SK-N-SH (cell line): ENCODE measurements at regions not wholly inside any gene's neighbourhood (a gene's known extent, or its start where the extent isn't known, plus 50 kb on each side); places are given as distances from the start of the nearest gene placed in this dataset.
A peak's percentile ranks its signal among the peaks of the same experiment; 100 is the strongest.

Experiments used
- CTCF ChIA-PET: fragments of 300-600, 350-600 bp; formaldehyde crosslinking; extraction: SDS; loops from one replicate; lab custom pipeline; 2021; lab: Yijun Ruan, JAX
- POLR2A ChIA-PET: fragments of 350-600 bp; sonication (Branson Sonifier 250); formaldehyde crosslinking; extraction: SDS; loops from one replicate; lab custom pipeline; 2020; ENCODE audit warnings: antibody characterized with exemption, inconsistent platforms; lab: Yijun Ruan, JAX
- DNase-seq: peaks from one replicate; pipeline ENCODE4 v3.0.0; 2012
- H2AFZ ChIP-seq: fragments of 200-600 bp; sonication (generic); 2 replicates; pipeline ENCODE4 v1.8.1; 2016; ENCODE audit warnings: antibody characterized with exemption, mild to moderate bottlenecking, low read depth
- H3F3A ChIP-seq: fragments of 200-600 bp; sonication (generic); replicated peaks from 2 replicates; pipeline ENCODE3; 2016; ENCODE audit warnings: antibody characterized with exemption, mild to moderate bottlenecking; ENCODE audit not compliant: insufficient read depth
- H3K27ac ChIP-seq, 2 experiments: fragments of 200-500 bp in 1 of 2; fragments of 200-600 bp in 1 of 2; sonication (Bioruptor generic) in 1 of 2; sonication (generic), shearing (Covaris generic) in 1 of 2; 2 replicates each; pipeline versions ENCODE4 v1.5.1 to v1.6.1; 2014 to 2016; ENCODE audit warnings: low read depth in 2 of 2, inconsistent platforms in 1 of 2, low read length in 1 of 2, mild to moderate bottlenecking in 1 of 2, mixed read lengths in 1 of 2
- H3K27me3 ChIP-seq: fragments of 200-600 bp; sonication (generic), shearing (Covaris generic); 2 replicates; pipeline ENCODE4 v1.6.1; 2016; ENCODE audit warnings: mixed run types; ENCODE audit not compliant: insufficient read depth
- H3K36me3 ChIP-seq, 2 experiments: fragments of 200-500 bp in 1 of 2; fragments of 200-600 bp in 1 of 2; sonication (Bioruptor generic) in 1 of 2; sonication (generic) in 1 of 2; replicated peaks in 1 of 2; 2 replicates each; pipeline versions ENCODE3 to v1.5.1; 2014 to 2016; ENCODE audit warnings: low read length in 1 of 2, mild to moderate bottlenecking in 1 of 2; ENCODE audit not compliant: insufficient read depth in 2 of 2, control insufficient read depth in 1 of 2
- H3K4me1 ChIP-seq, 2 experiments: fragments of 200-500 bp in 1 of 2; fragments of 200-600 bp in 1 of 2; sonication (Bioruptor generic) in 1 of 2; sonication (generic), shearing (Covaris generic) in 1 of 2; 2 replicates each; pipeline versions ENCODE4 v1.5.1 to v1.6.1; 2014 to 2016; ENCODE audit warnings: low read depth in 1 of 2, low read length in 1 of 2, mixed run types in 1 of 2; ENCODE audit not compliant: insufficient read depth in 2 of 2, control insufficient read depth in 1 of 2
- H3K4me2 ChIP-seq: fragments of 200-600 bp; sonication (generic), shearing (Covaris generic); 2 replicates; pipeline ENCODE4 v1.6.1; 2017; ENCODE audit warnings: mixed run types
- H3K4me3 ChIP-seq, 2 experiments: fragments of 200-500 bp in 1 of 2; fragments of 200-600 bp in 1 of 2; sonication (Bioruptor generic) in 1 of 2; sonication (generic), shearing (Covaris generic) in 1 of 2; 2 replicates each; pipeline versions ENCODE4 v1.5.1 to v1.8.1; 2014 to 2016; ENCODE audit warnings: low read depth in 2 of 2, inconsistent platforms in 1 of 2, low read length in 1 of 2, mild to moderate bottlenecking in 1 of 2, mixed read lengths in 1 of 2, moderate library complexity in 1 of 2
- H3K79me2 ChIP-seq: fragments of 200-600 bp; sonication (generic); 2 replicates; pipeline ENCODE4 v1.8.1; 2017; ENCODE audit warnings: mild to moderate bottlenecking; ENCODE audit not compliant: insufficient read depth
- H3K9ac ChIP-seq: fragments of 200-600 bp; sonication (generic); 2 replicates; pipeline ENCODE4 v1.6.1; 2017; ENCODE audit warnings: mixed run types
- H3K9me2 ChIP-seq: fragments of 200-600 bp; sonication (generic); 2 replicates; pipeline ENCODE4 v1.6.1; 2017; ENCODE audit warnings: mixed run types
- H3K9me3 ChIP-seq: fragments of 200-600 bp; sonication (generic); 2 replicates; pipeline ENCODE4 v1.6.1; 2017; ENCODE audit warnings: mixed run types, mild to moderate bottlenecking, moderate library complexity
- H4K20me1 ChIP-seq: fragments of 200-600 bp; sonication (generic); 2 replicates; pipeline ENCODE4 v1.6.1; 2017; ENCODE audit warnings: mild to moderate bottlenecking, mixed run types; ENCODE audit not compliant: insufficient read depth
- CHD2 ChIP-seq: fragments of 150-350 bp; IDR thresholded peaks from 2 replicates; pipeline ENCODE4 v1.6.1; 2018; ENCODE audit warnings: low read length; ENCODE audit not compliant: partially characterized antibody
- EZH2phosphoT487 ChIP-seq: fragments of 200-600 bp; sonication (generic); IDR thresholded peaks from 2 replicates; pipeline ENCODE4 v1.6.1; 2017; ENCODE audit warnings: low read depth, mixed run types, mild to moderate bottlenecking, antibody characterized with exemption, moderate library complexity, borderline replicate concordance
- FOXM1 ChIP-seq: IDR thresholded peaks from 2 replicates; pipeline ENCODE4 v1.4.0; 2012; ENCODE audit warnings: low read depth, mild to moderate bottlenecking
- MXI1 ChIP-seq: IDR thresholded peaks from 2 replicates; pipeline ENCODE4 v1.6.1; 2012; ENCODE audit warnings: mild to moderate bottlenecking, low read depth, low read length, improper control_type of control experiment
- NRF1 ChIP-seq: IDR thresholded peaks from 2 replicates; pipeline ENCODE4 v1.6.1; 2012; ENCODE audit warnings: low read depth, mild to moderate bottlenecking, low read length
- PBX3 ChIP-seq: IDR thresholded peaks from 2 replicates; pipeline ENCODE4; 2012
- RAD21 ChIP-seq: IDR thresholded peaks from 2 replicates; pipeline ENCODE4 v1.6.1; 2012; ENCODE audit warnings: mild to moderate bottlenecking, low read length
- RCOR1 ChIP-seq: fragments of 150-350 bp; IDR thresholded peaks from 2 replicates; pipeline ENCODE4 v1.6.1; 2017; ENCODE audit warnings: antibody characterized with exemption, low read length
- SIN3A ChIP-seq: IDR thresholded peaks from 2 replicates; pipeline ENCODE4 v1.6.1; 2012; ENCODE audit warnings: low read depth, mild to moderate bottlenecking, low read length, moderate library complexity, borderline replicate concordance
- TCF12 ChIP-seq: IDR thresholded peaks from 2 replicates; pipeline ENCODE4 v1.4.0; 2012
- TEAD4 ChIP-seq: IDR thresholded peaks from 2 replicates; pipeline ENCODE4 v1.4.0; 2012; ENCODE audit warnings: mild to moderate bottlenecking, borderline replicate concordance; ENCODE audit not compliant: insufficient read depth
- WGBS: methylation state at CpG from one replicate; pipeline ENCODE4 v1.1.6; 2017; ENCODE audit warnings: low lambda C conversion rate; 5-methylcytosine and 5-hydroxymethylcytosine counted together
- TF ChIP-seq, protein P1 (sequence below): IDR thresholded peaks from 2 replicates; pipeline ENCODE4 v1.4.0; 2012; ENCODE audit warnings: low read depth

DNA sequence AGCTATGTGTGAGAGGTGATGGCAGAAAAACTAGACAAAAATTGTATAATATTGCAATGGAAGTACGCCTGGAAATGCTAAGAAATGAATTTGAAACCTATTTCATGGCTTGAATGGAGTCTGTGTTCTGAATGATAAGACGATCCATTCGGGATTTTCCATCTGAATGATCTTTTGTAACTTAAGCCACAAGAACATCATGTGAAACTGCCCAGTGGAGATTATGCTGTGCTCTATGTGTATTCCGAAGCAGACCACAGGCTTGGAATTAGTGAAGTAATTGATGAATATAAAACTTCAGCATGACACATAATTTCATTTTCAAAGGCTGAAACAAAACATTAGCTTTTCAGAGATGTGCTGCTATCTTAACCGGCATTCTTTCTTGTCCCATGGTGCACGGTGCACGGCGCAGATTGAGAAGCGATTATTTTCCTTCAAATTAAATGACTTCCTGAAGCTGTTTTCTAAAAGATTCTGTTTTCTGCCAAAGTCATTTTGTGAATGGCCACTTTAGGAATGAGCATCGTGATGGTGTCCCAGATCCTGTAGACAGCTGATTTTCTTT, 652.9 kb downstream of the PLA2G4A start:
- peak; percentile 6 for DNase-seq
- 46% methylated on average over 10 of the region's 10 CpGs for WGBS
- POLR2A ChIA-PET = no interaction called here
- H3K36me3 ChIP-seq = no peaks in the 10 kb centered on the region
- no peaks in the 10 kb centered on the region for H3K9me2 ChIP-seq
- H3K4me1 ChIP-seq = peaks cover 0 to 4% of the 10 kb centered on the region in 2 experiments; a peak in 1 of 4 replicates
- H3K27ac ChIP-seq = no peak overlapping the region
- CTCF ChIA-PET = interaction anchor here (1.2 to 1.4 kb wide), 2 partner anchors 10 to 12 kb away, joined by 3 read pairs; no protein-coding TSS in a partner anchor
- no peak overlapping the region for H3K4me2 ChIP-seq
- no peaks in the 10 kb centered on the region for H3K9me3 ChIP-seq
- H3K27me3 ChIP-seq = no peaks in the 10 kb centered on the region
- TF ChIP-seq TEAD4 = no peak
- TF ChIP-seq RCOR1 = peak; percentile 17; the same call in 1 of the 2 replicates
- TF ChIP-seq MXI1 = no peak
- TF ChIP-seq, all 33 proteins: peak for 1
- Histone ChIP-seq H3F3A (peaks cover 6% of the 10 kb centered on the region), H3K79me2 (no peaks in the 10 kb centered on the region), H2AFZ (no peak overlapping the region; the same call in 1 of the 2 replicates), H4K20me1 (no peaks in the 10 kb centered on the region), H3K4me3 (no peak overlapping the region), H3K9ac (no peak overlapping the region)

- H2AFZ ChIP-seq = no peak overlapping the region
- no peaks in the 10 kb centered on the region for H3K9me3 ChIP-seq
- no peaks in the 10 kb centered on the region for H3K9me2 ChIP-seq
- H3K9ac ChIP-seq = no peak overlapping the region
- no peak overlapping the region for H3K27ac ChIP-seq
- DNase-seq = no peak
- POLR2A ChIA-PET = no interaction called here
- no peaks in the 10 kb centered on the region for H3K36me3 ChIP-seq
- 62% methylated on average over 3 of the region's 3 CpGs for WGBS
- no peak overlapping the region for H3K4me3 ChIP-seq
- TF ChIP-seq, protein P1, sequence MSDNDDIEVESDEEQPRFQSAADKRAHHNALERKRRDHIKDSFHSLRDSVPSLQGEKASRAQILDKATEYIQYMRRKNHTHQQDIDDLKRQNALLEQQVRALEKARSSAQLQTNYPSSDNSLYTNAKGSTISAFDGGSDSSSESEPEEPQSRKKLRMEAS = no peak
- TF ChIP-seq, all 33 proteins: peak for 0
- no peak overlapping the region for H3K4me2 ChIP-seq
- no peaks in the 10 kb centered on the region for H3F3A ChIP-seq
- CTCF ChIA-PET = interaction anchor here (1.3 kb wide), 1 partner anchor 13 kb away, joined by 5 read pairs; no protein-coding TSS in a partner anchor
- no peaks in the 10 kb centered on the region; a peak in 1 of 4 replicates for H3K4me1 ChIP-seq
- H3K27me3 ChIP-seq = no peaks in the 10 kb centered on the region
- no peaks in the 10 kb centered on the region for H4K20me1 ChIP-seq
- H3K79me2 ChIP-seq = no peaks in the 10 kb centered on the region
These were observed 661.5 kb downstream of the PLA2G4A start for GRCh38 chr1:187490266-187490665.

GRCh38 chr1:187491082-187491720, 662.5 kb downstream of the PLA2G4A start:
- no peaks in the 10 kb centered on the region for H3K36me3 ChIP-seq
- H3K4me2 ChIP-seq = no peak overlapping the region
- no peak for DNase-seq
- no peak overlapping the region for H2AFZ ChIP-seq
- POLR2A ChIA-PET = no interaction called here
- no peak overlapping the region for H3K9ac ChIP-seq
- H3K4me3 ChIP-seq = no peak overlapping the region
- no peaks in the 10 kb centered on the region; a peak in 1 of 4 replicates for H3K4me1 ChIP-seq
- CTCF ChIA-PET = interaction anchor here (1.3 kb wide), 1 partner anchor 14 kb away, joined by 5 read pairs; no protein-coding TSS in a partner anchor
- no peaks in the 10 kb centered on the region for H3K9me3 ChIP-seq
- H3K27me3 ChIP-seq = no peaks in the 10 kb centered on the region
- no peaks in the 10 kb centered on the region for H3K79me2 ChIP-seq
- WGBS = 51% methylated on average over 5 of the region's 5 CpGs
- TF ChIP-seq EZH2phosphoT487 = no peak
- 0 out of 2 replicates have a peak, but pooled peaks have one; percentile 11 for TF ChIP-seq PBX3
- no peak for TF ChIP-seq FOXM1
- TF ChIP-seq CHD2 = no peak
- TF ChIP-seq SIN3A = no peak
- TF ChIP-seq NRF1 = no peak
- TF ChIP-seq TCF12 = peak; percentile 23; the same call in 1 of the 2 replicates
- no peak for TF ChIP-seq TEAD4
- TF ChIP-seq, protein P1 = no peak
- no peak for TF ChIP-seq RAD21
- H4K20me1 ChIP-seq = no peaks in the 10 kb centered on the region
- no peaks in the 10 kb centered on the region for H3F3A ChIP-seq
- no peak overlapping the region for H3K27ac ChIP-seq
- no peaks in the 10 kb centered on the region for H3K9me2 ChIP-seq
